Sigmoid colon (tissue), 6 donors: ENCODE measurements at regions not wholly inside any gene's neighbourhood (a gene's known extent, or its start where the extent isn't known, plus 50 kb on each side); places are given as distances from the start of the nearest gene placed in this dataset.

Experiments used
- DNase-seq: peaks from one replicate; pipeline ENCODE4 v3.0.0-alpha.2; 2019
- H3K27ac ChIP-seq, 4 donors: fragments of 200-600 bp; sonication (generic); one replicate each; pipeline ENCODE4 v1.5.1; 2016 to 2019; ENCODE audit warnings: mild to moderate bottlenecking in 1 of 4
- H3K27me3 ChIP-seq, 3 donors: fragments of 200-600 bp; sonication (generic); one replicate each; pipeline ENCODE4 v1.5.1; 2019; ENCODE audit warnings: mild to moderate bottlenecking in 1 of 3
- H3K36me3 ChIP-seq, 4 donors: fragments of 200-600 bp; sonication (generic); one replicate each; pipeline ENCODE4 v1.5.1; 2016 to 2019
- H3K4me1 ChIP-seq, 4 donors: fragments of 200-600 bp; sonication (generic); one replicate each; pipeline ENCODE4 v1.5.1; 2017 to 2019
- H3K4me3 ChIP-seq, 4 donors: fragments of 200-600 bp; sonication (generic); one replicate each; pipeline ENCODE4 v1.5.1; 2017 to 2019; ENCODE audit warnings: mild to moderate bottlenecking in 2 of 4, moderate library complexity in 1 of 4
- H3K9me3 ChIP-seq, 4 donors: fragments of 200-600 bp in 3 of 4; sonication (generic) in 3 of 4; one replicate each; pipeline versions ENCODE4 v1.5.1 to v1.6.1; 2013 to 2019
- EP300 ChIP-seq, 4 donors: sonication (generic); formaldehyde crosslinking; IDR thresholded peaks; one replicate each; pipeline ENCODE4 v1.6.1; 2017; ENCODE audit warnings: antibody characterized with exemption in 4 of 4
- POLR2A ChIP-seq, 2 donors: fragments of 450-650 bp; IDR thresholded peaks; one replicate each; pipeline ENCODE4 v1.6.1; 2016; ENCODE audit warnings: antibody characterized with exemption in 2 of 2, mild to moderate bottlenecking in 2 of 2, moderate library complexity in 2 of 2
- POLR2AphosphoS5 ChIP-seq, 4 donors: sonication (generic); formaldehyde crosslinking; IDR thresholded peaks; one replicate each; pipeline ENCODE4 v1.6.1; 2017; ENCODE audit warnings: antibody characterized with exemption in 4 of 4
- WGBS, 2 donors: extraction: QIAGEN DNeasy Blood & Tissue Kit; methylation state at CpG; one replicate each; pipeline ENCODE4 v1.1.7; 2013; 5-methylcytosine and 5-hydroxymethylcytosine counted together
- intact Hi-C: fragments of 100-400 bp; cut with DNase I; formaldehyde crosslinking; loops from one replicate; pipeline ENCODE4 v1.15.1; 2023
- TF ChIP-seq, protein P1 (sequence below), 4 experiments: fragments of 450-650 bp in 3 of 4; fragments of 200-600 bp in 1 of 4; IDR thresholded peaks; one replicate each; pipeline ENCODE4 v1.5.1; 2016 to 2019; ENCODE audit warnings: antibody characterized with exemption in 4 of 4, mild to moderate bottlenecking in 3 of 4, moderate library complexity in 2 of 4
- donor health status: healthy with polysubstance abuse.
- donor health status: healthy.

DNA sequence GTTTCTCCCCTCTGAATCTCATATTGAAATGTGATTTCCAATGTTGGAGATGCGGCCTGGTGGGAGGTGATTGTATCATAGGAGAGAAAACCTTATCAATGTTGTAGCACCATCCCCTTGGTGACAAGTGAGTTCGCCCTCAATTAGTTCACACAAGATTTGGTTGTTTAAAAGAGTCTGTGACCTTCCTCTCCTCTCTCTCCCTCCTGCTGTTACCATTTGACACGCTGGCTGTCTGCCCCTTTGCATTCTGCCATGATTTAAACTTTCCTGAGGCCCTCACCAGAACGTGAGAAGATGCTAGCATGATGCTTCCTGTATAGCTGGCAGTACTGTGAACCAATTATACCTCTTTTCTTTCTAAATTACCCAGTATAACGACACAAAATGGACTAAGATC, 730.9 kb upstream of the PRMT6 start:
- no peaks in the 10 kb centered on the region for H3K36me3 ChIP-seq
- no peak for DNase-seq
- no peaks in the 10 kb centered on the region for H3K9me3 ChIP-seq
- intact Hi-C loops, result no loop called here
- no peak overlapping the region for H3K4me3 ChIP-seq
- H3K27ac ChIP-seq, result no peak overlapping the region
- TF ChIP-seq POLR2A (IDR thresholded peaks at IDR 0.05) (no peak), EP300 (IDR thresholded peaks at IDR 0.05) (no peak), POLR2AphosphoS5 (IDR thresholded peaks at IDR 0.05) (no peak)
- TF ChIP-seq, protein P1, sequence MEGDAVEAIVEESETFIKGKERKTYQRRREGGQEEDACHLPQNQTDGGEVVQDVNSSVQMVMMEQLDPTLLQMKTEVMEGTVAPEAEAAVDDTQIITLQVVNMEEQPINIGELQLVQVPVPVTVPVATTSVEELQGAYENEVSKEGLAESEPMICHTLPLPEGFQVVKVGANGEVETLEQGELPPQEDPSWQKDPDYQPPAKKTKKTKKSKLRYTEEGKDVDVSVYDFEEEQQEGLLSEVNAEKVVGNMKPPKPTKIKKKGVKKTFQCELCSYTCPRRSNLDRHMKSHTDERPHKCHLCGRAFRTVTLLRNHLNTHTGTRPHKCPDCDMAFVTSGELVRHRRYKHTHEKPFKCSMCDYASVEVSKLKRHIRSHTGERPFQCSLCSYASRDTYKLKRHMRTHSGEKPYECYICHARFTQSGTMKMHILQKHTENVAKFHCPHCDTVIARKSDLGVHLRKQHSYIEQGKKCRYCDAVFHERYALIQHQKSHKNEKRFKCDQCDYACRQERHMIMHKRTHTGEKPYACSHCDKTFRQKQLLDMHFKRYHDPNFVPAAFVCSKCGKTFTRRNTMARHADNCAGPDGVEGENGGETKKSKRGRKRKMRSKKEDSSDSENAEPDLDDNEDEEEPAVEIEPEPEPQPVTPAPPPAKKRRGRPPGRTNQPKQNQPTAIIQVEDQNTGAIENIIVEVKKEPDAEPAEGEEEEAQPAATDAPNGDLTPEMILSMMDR (IDR thresholded peaks at IDR 0.05), result no peak
- 51 to 61% methylated on average over 5 of the region's 5 CpGs for WGBS, 2 donors
- H3K27me3 ChIP-seq, result no peaks in the 10 kb centered on the region
- H3K4me1 ChIP-seq, result peaks cover 0 to 12% (median 3%) of the 10 kb centered on the region in 4 donors

DNA sequence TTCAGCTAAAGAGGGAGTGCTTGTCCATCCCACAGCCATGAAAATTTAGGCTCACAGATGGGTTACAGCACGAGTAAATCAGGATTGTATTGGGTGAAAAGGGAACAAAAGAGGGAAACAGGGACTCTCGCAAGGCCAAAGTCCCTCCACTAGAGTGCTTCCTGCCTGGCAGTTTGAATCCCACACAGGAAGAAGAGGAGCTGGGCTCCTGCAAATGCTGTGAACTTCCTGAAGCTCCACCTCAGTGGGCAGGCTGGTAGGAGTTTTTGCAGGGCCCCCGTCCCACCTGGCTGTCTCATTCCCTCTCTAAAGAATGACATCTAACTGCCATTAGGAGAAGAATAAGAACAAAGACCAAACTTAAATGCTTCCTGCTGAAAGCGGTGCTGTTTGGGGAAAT, 712.0 kb upstream of the PRMT6 start:
- intact Hi-C loops, result no loop called here
- TF ChIP-seq POLR2A (IDR thresholded peaks at IDR 0.05), result no peak
- TF ChIP-seq, protein P1 (IDR thresholded peaks at IDR 0.05), result no peak
- TF ChIP-seq POLR2AphosphoS5 (IDR thresholded peaks at IDR 0.05), result no peak
- TF ChIP-seq EP300 (IDR thresholded peaks at IDR 0.05), result no peak
- 48 to 54% methylated on average over 4 of the region's 4 CpGs for WGBS, 2 donors

DNA sequence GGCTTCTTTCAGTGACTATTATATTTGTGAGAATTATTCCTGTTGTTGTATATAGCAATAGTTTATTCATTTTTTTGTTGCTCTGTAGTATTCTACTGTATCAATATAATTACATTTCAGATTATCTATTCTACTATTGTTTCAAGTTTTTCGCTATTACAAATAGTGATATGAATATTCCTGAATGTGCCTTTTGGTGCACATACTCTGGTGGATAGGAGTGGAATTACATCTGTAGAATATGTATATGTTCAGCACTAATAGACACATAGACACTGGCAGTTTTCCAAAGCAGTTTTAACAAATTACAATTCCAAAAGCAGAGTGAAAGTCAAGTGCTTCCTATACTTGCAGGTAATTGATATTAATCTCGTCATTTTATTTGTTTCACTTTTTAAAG, 696.2 kb upstream of the PRMT6 start:
- 84 to 92% methylated on average over 2 of the region's 2 CpGs for WGBS, 2 donors

More for the DNA sequence above, 712.0 kb upstream of the PRMT6 start:
- no peaks in the 10 kb centered on the region for H3K36me3 ChIP-seq
- no peak for DNase-seq
- no peaks in the 10 kb centered on the region for H3K4me1 ChIP-seq
- peaks cover 0 to 4% (median 1%) of the 10 kb centered on the region in 4 donors for H3K9me3 ChIP-seq
- H3K27ac ChIP-seq, result no peak overlapping the region
- no peak overlapping the region for H3K4me3 ChIP-seq
- H3K27me3 ChIP-seq, result no peaks in the 10 kb centered on the region

DNA sequence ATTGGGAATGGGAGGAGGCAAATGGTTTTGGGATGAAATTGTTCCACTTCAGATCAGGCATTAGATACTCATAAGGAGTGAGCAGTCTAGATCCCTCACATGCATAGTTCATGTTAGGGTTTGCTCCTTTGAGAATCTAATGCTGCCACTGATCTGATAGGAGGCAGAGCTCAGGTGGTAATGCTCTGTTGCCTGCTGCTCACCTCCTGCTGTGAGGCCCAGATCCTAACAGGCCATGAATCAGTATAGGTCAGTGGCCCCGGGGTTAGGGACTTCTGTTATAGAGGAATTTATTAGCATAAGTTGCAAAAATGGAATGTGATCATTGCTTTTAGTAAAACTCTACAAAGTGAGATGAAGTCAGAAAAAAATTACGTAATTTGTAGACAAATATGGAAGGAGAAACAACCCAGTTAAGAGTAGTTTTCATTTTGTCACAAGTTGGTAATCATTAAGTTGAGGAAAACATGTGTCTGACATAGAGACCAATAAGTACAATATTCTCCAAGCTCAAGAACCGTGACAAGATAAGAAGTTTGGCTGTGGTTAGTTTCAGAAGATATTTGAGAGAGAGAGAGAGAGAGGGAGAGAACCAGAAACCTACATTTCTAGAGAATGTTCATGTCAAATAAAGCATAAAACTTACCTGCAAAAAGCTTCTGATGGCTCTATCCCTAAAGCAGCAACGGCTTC, 689.7 kb upstream of the PRMT6 start:
- WGBS, 2 donors, result 47 to 69% methylated on average over 4 of the region's 4 CpGs
- no peaks in the 10 kb centered on the region for H3K4me1 ChIP-seq
- no peak overlapping the region for H3K4me3 ChIP-seq
- no peaks in the 10 kb centered on the region for H3K36me3 ChIP-seq
- intact Hi-C loops, result no loop called here
- no peaks in the 10 kb centered on the region for H3K27me3 ChIP-seq
- H3K9me3 ChIP-seq, result no peaks in the 10 kb centered on the region
- no peak for DNase-seq
- H3K27ac ChIP-seq, result no peak overlapping the region
- TF ChIP-seq, protein P1 (IDR thresholded peaks at IDR 0.05), result no peak
- no peak for TF ChIP-seq EP300 (IDR thresholded peaks at IDR 0.05)

More for the DNA sequence above, 696.2 kb upstream of the PRMT6 start:
- intact Hi-C loops, result no loop called here
- no peak for DNase-seq
- TF ChIP-seq, protein P1 (IDR thresholded peaks at IDR 0.05), result no peak
- Histone ChIP-seq H3K9me3 (peaks cover 0 to 3% (median 0%) of the 10 kb centered on the region in 4 donors), H3K27ac (no peak overlapping the region), H3K4me1 (no peaks in the 10 kb centered on the region), H3K27me3 (no peaks in the 10 kb centered on the region), H3K4me3 (no peak overlapping the region), H3K36me3 (no peaks in the 10 kb centered on the region)

DNA sequence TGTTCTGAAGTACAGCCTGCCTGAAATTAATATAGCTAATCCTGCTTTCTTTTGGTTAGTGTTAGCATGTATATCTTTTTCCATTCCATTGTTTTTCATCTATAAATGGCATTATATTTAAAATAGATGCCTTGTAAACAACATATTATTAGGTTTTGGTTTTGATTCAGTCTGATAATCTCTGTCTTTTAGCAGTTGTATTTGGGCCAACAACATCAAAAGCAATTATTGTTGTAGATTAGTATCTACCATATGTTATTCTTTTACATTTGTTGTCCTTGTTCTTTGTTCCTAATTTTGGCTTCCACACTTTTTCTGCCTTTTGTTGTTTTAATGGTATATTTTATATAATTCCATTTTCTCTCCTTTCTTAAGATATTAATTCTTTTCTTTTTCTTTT, 678.2 kb upstream of the PRMT6 start:
- H3K27ac ChIP-seq, result no peak overlapping the region
- no peaks in the 10 kb centered on the region for H3K4me1 ChIP-seq
- H3K36me3 ChIP-seq, result no peaks in the 10 kb centered on the region
- TF ChIP-seq EP300 (IDR thresholded peaks at IDR 0.05) (no peak), POLR2AphosphoS5 (IDR thresholded peaks at IDR 0.05) (no peak), POLR2A (IDR thresholded peaks at IDR 0.05) (no peak)
- TF ChIP-seq, protein P1 (IDR thresholded peaks at IDR 0.05), result no peak
- H3K27me3 ChIP-seq, result no peaks in the 10 kb centered on the region
- H3K9me3 ChIP-seq, result no peaks in the 10 kb centered on the region
- no peak overlapping the region for H3K4me3 ChIP-seq
- no peak for DNase-seq
- intact Hi-C loops, result no loop called here
